Stomach (tissue), 8 donors: ENCODE measurements at regions not wholly inside any gene's neighbourhood (a gene's known extent, or its start where the extent isn't known, plus 50 kb on each side); places are given as distances from the start of the nearest gene placed in this dataset.

ENCODE experiments used
- DNase-seq, 2 donors: peaks; one replicate each; pipeline versions ENCODE4 v3.0.0 to v3.0.0-alpha.2; 2013 to 2019
- H3K27ac ChIP-seq, 5 donors: fragments of 200-600 bp in 4 of 5; sonication (generic) in 4 of 5; one replicate each; pipeline ENCODE4 v1.5.1; 2013 to 2019; ENCODE audit warnings: mild to moderate bottlenecking in 1 of 5, moderate library complexity in 1 of 5
- H3K27me3 ChIP-seq, 3 donors: fragments of 200-600 bp; sonication (generic); one replicate each; pipeline ENCODE4 v1.5.1; 2017 to 2019; ENCODE audit warnings: mixed run types in 1 of 3
- H3K36me3 ChIP-seq, 4 donors: fragments of 200-600 bp; sonication (generic); 1 replicate in 3 of 4; 2 replicates in 1 of 4; pipeline ENCODE4 v1.5.1; 2016 to 2019
- H3K4me1 ChIP-seq, 4 donors: fragments of 200-600 bp; sonication (generic); one replicate each; pipeline ENCODE4 v1.5.1; 2016 to 2019
- H3K4me3 ChIP-seq, 4 donors: fragments of 200-600 bp; sonication (generic) in 3 of 4; one replicate each; pipeline ENCODE4 v1.5.1; 2016 to 2019; ENCODE audit warnings: mild to moderate bottlenecking in 1 of 4
- H3K9me3 ChIP-seq, 4 donors: fragments of 200-600 bp; sonication (generic); one replicate each; pipeline ENCODE4 v1.5.1; 2016 to 2019
- CTCF ChIP-seq, 7 experiments: fragments of 450-650 bp in 4 of 7; fragments of 200-600 bp in 3 of 7; sonication (generic) in 3 of 7; IDR thresholded peaks; one replicate each; pipeline ENCODE4 v1.5.1; 2016 to 2019; ENCODE audit warnings: antibody characterized with exemption in 7 of 7, control low read depth in 2 of 7, mild to moderate bottlenecking in 1 of 7
- EP300 ChIP-seq: sonication (generic); formaldehyde crosslinking; IDR thresholded peaks from one replicate; pipeline ENCODE4 v1.6.1; 2017; ENCODE audit warnings: antibody characterized with exemption
- POLR2A ChIP-seq, 4 donors: fragments of 450-650 bp; IDR thresholded peaks; one replicate each; pipeline ENCODE4 v1.6.1; 2016; ENCODE audit warnings: antibody characterized with exemption in 4 of 4, control low read depth in 2 of 4, mild to moderate bottlenecking in 1 of 4, moderate library complexity in 1 of 4
- POLR2AphosphoS5 ChIP-seq, 3 donors: sonication (generic); formaldehyde crosslinking; IDR thresholded peaks; one replicate each; pipeline ENCODE4 v1.6.1; 2016; ENCODE audit warnings: antibody characterized with exemption in 3 of 3
- WGBS, 5 donors: extraction: QIAGEN DNeasy Blood & Tissue Kit in 3 of 5; methylation state at CpG; one replicate each; pipeline versions ENCODE4 v1.1.5 to v1.1.7; 2013 to 2018; 5-methylcytosine and 5-hydroxymethylcytosine counted together
- intact Hi-C: fragments of 100-400 bp; cut with DNase I; formaldehyde crosslinking; loops from one replicate; pipeline ENCODE4 v1.15.1; 2023; ENCODE audit warnings: low total_unique reads
- donor health status: healthy with polysubstance abuse.
- donor health status: Bipolar disorder and iron deficiency.
- donor health status: healthy.

GRCh38 chr5:124872086-124872485 is 125.6 kb upstream of the ZNF608 start:
- no peaks in the 10 kb centered on the region for H3K27me3 ChIP-seq
- H3K27ac ChIP-seq, result no peak overlapping the region
- H3K36me3 ChIP-seq, result no peaks in the 10 kb centered on the region
- 36 to 63% (median 48%) methylated on average over 5 of the region's 5 CpGs for WGBS, 5 donors
- intact Hi-C loops, result no loop called here
- H3K9me3 ChIP-seq, result no peaks in the 10 kb centered on the region
- no peak overlapping the region for H3K4me3 ChIP-seq
- peak; percentile 56 to 66 for DNase-seq
- H3K4me1 ChIP-seq, result peaks cover 3 to 35% (median 16%) of the 10 kb centered on the region in 4 donors
- no peak for TF ChIP-seq EP300
- no peak for TF ChIP-seq POLR2AphosphoS5 (IDR thresholded peaks at IDR 0.05)
- TF ChIP-seq CTCF (IDR thresholded peaks at IDR 0.05), result no peak
- no peak for TF ChIP-seq POLR2A (IDR thresholded peaks at IDR 0.05)

GRCh38 chr5:124872615-124873014 is 126.2 kb upstream of the ZNF608 start:
- WGBS, 5 donors, result 38 to 51% (median 42%) methylated on average over 2 of the region's 2 CpGs
- H3K27ac ChIP-seq, result no peak overlapping the region
- intact Hi-C loops, result no loop called here

GRCh38 chr5:124873188-124873587 is 126.7 kb upstream of the ZNF608 start:
- Histone ChIP-seq H3K4me1 (peaks cover 0 to 32% (median 14%) of the 10 kb centered on the region in 4 donors), H3K36me3 (no peaks in the 10 kb centered on the region), H3K4me3 (no peak overlapping the region), H3K27ac (no peak overlapping the region), H3K27me3 (no peaks in the 10 kb centered on the region), H3K9me3 (no peaks in the 10 kb centered on the region)
- intact Hi-C loops, result no loop called here
- TF ChIP-seq CTCF (IDR thresholded peaks at IDR 0.05) (no peak), EP300 (no peak), POLR2A (IDR thresholded peaks at IDR 0.05) (no peak), POLR2AphosphoS5 (IDR thresholded peaks at IDR 0.05) (no peak)
- no peak for DNase-seq

More at GRCh38 chr5:124872615-124873014, 126.2 kb upstream of the ZNF608 start:
- Histone ChIP-seq H3K9me3 (no peaks in the 10 kb centered on the region), H3K36me3 (no peaks in the 10 kb centered on the region), H3K4me1 (peaks cover 0 to 32% (median 14%) of the 10 kb centered on the region in 4 donors), H3K4me3 (no peak overlapping the region), H3K27me3 (no peaks in the 10 kb centered on the region)
- DNase-seq, result no peak
- TF ChIP-seq POLR2AphosphoS5 (IDR thresholded peaks at IDR 0.05) (no peak), POLR2A (IDR thresholded peaks at IDR 0.05) (no peak), CTCF (IDR thresholded peaks at IDR 0.05) (no peak), EP300 (no peak)

- no peak for DNase-seq
- TF ChIP-seq EP300, result no peak
- no peak for TF ChIP-seq POLR2AphosphoS5 (IDR thresholded peaks at IDR 0.05)
- TF ChIP-seq CTCF (IDR thresholded peaks at IDR 0.05), result no peak
- no peak for TF ChIP-seq POLR2A (IDR thresholded peaks at IDR 0.05)
- H3K4me3 ChIP-seq, result no peak overlapping the region
- no peak overlapping the region for H3K27ac ChIP-seq
- no peaks in the 10 kb centered on the region for H3K36me3 ChIP-seq
- H3K9me3 ChIP-seq, result no peaks in the 10 kb centered on the region
- no peaks in the 10 kb centered on the region for H3K27me3 ChIP-seq
- 89 to 97% (median 94%) methylated on average over 3 of the region's 3 CpGs for WGBS, 5 donors
- H3K4me1 ChIP-seq, result peaks cover 0 to 27% (median 12%) of the 10 kb centered on the region in 4 donors
- intact Hi-C loops, result no loop called here
Observed at GRCh38 chr5:124873713-124874112, 127.3 kb upstream of the ZNF608 start.
